ENCODE measurements at regions not wholly inside any gene's neighbourhood (a gene's known extent, or its start where the extent isn't known, plus 50 kb on each side); places are given as distances from the start of the nearest gene placed in this dataset.

GRCh38 chr11:127066401-127067090, 66.0 kb upstream of the KIRREL3 start:
- Histone ChIP-seq H3K27me3 (ENCODE audit: control insufficient read depth in 3 of 3, insufficient read depth in 3 of 3, low read length in 3 of 3) (peaks cover 0 to 12% (median 0%) of the 10 kb centered on the region in 3 donors), H3K4me3 (ENCODE audit: low read length in 3 of 3) (no peak overlapping the region), H3K9ac (ENCODE audit: low read depth in 1 of 3, low read length in 3 of 3) (no peak overlapping the region), H3K27ac (ENCODE audit: low read depth, low read length) (no peak overlapping the region), H3K36me3 (ENCODE audit: control insufficient read depth in 3 of 3, insufficient read depth in 3 of 3, low read length in 3 of 3) (no peaks in the 10 kb centered on the region), H3K9me3 (ENCODE audit: control insufficient read depth in 3 of 3, low read length in 3 of 3) (no peaks in the 10 kb centered on the region), H3K4me1 (ENCODE audit: control insufficient read depth in 3 of 3, insufficient read depth in 3 of 3, low read length in 3 of 3) (no peaks in the 10 kb centered on the region)

DNA sequence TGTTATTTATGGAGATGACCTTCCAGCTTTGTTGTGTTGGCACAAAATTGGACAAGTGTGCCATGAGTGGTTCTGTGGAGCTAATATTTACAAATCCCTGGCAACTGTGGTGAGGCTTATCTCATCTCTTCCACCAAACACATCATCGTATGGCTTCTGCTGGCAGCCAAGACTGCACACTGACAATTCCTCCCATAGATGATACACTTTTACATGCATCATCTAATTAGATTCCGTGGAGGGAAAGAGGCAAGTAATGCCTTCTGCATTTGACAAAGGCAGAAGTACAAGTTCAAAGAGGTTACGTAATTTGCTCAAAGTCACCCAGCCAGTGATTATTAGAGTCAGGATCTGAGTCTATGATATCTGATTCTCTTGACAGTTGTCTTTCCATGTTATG, 62.7 kb upstream of the KIRREL3 start:
- Histone ChIP-seq H3K4me1 (ENCODE audit: control insufficient read depth in 3 of 3, insufficient read depth in 3 of 3, low read length in 3 of 3) (no peaks in the 10 kb centered on the region), H3K36me3 (ENCODE audit: control insufficient read depth in 3 of 3, insufficient read depth in 3 of 3, low read length in 3 of 3) (no peaks in the 10 kb centered on the region), H3K27me3 (ENCODE audit: control insufficient read depth in 3 of 3, insufficient read depth in 3 of 3, low read length in 3 of 3) (peaks cover 0 to 22% (median 0%) of the 10 kb centered on the region in 3 donors), H3K27ac (ENCODE audit: low read depth, low read length) (no peak overlapping the region), H3K9ac (ENCODE audit: low read depth in 1 of 3, low read length in 3 of 3) (no peak overlapping the region), H3K4me3 (ENCODE audit: low read length in 3 of 3) (no peak overlapping the region), H3K9me3 (ENCODE audit: control insufficient read depth in 3 of 3, low read length in 3 of 3) (no peaks in the 10 kb centered on the region)

GRCh38 chr11:127061947-127062346, 61.4 kb upstream of the KIRREL3 start:
- peaks cover 0 to 18% (median 0%) of the 10 kb centered on the region in 3 donors for H3K27me3 ChIP-seq (ENCODE audit: control insufficient read depth in 3 of 3, insufficient read depth in 3 of 3, low read length in 3 of 3)
- H3K27ac ChIP-seq (ENCODE audit: low read depth, low read length): no peak overlapping the region
- H3K4me1 ChIP-seq (ENCODE audit: control insufficient read depth in 3 of 3, insufficient read depth in 3 of 3, low read length in 3 of 3): no peaks in the 10 kb centered on the region
- no peaks in the 10 kb centered on the region for H3K36me3 ChIP-seq (ENCODE audit: control insufficient read depth in 3 of 3, insufficient read depth in 3 of 3, low read length in 3 of 3)
- H3K9me3 ChIP-seq (ENCODE audit: control insufficient read depth in 3 of 3, low read length in 3 of 3): no peaks in the 10 kb centered on the region
- H3K9ac ChIP-seq (ENCODE audit: low read depth in 1 of 3, low read length in 3 of 3): no peak overlapping the region
- no peak overlapping the region for H3K4me3 ChIP-seq (ENCODE audit: low read length in 3 of 3)

DNA sequence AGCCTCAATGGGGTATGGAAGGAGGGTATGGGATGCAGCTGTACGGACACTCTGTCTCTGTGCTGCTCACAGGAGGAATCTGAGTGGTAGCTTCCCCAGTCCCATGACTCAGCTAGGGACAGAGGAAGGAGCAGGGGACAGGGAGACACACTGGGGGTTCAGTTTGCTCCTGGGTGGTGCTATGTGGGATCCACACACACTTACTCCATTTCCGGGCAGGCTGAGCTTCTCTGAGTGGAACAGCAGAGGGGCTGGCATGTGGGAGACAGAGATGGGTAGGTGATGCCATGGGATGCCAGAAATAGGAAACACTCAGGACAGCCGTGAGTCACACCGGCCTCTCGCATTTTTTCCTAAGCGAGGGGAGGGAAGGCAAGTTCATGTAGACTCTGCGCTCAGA, 59.2 kb upstream of the KIRREL3 start:
- no peak overlapping the region for H3K9ac ChIP-seq (ENCODE audit: low read depth in 1 of 3, low read length in 3 of 3)
- H3K27me3 ChIP-seq (ENCODE audit: control insufficient read depth in 3 of 3, insufficient read depth in 3 of 3, low read length in 3 of 3): peaks cover 0 to 16% (median 0%) of the 10 kb centered on the region in 3 donors
- no peak overlapping the region for H3K4me3 ChIP-seq (ENCODE audit: low read length in 3 of 3)
- no peaks in the 10 kb centered on the region for H3K9me3 ChIP-seq (ENCODE audit: control insufficient read depth in 3 of 3, low read length in 3 of 3)
- H3K27ac ChIP-seq (ENCODE audit: low read depth, low read length): no peak overlapping the region
- no peaks in the 10 kb centered on the region for H3K36me3 ChIP-seq (ENCODE audit: control insufficient read depth in 3 of 3, insufficient read depth in 3 of 3, low read length in 3 of 3)
- H3K4me1 ChIP-seq (ENCODE audit: control insufficient read depth in 3 of 3, insufficient read depth in 3 of 3, low read length in 3 of 3): no peaks in the 10 kb centered on the region

- Histone ChIP-seq H3K27ac (ENCODE audit: low read depth, low read length) (no peak overlapping the region), H3K36me3 (ENCODE audit: control insufficient read depth in 3 of 3, insufficient read depth in 3 of 3, low read length in 3 of 3) (no peaks in the 10 kb centered on the region), H3K9me3 (ENCODE audit: control insufficient read depth in 3 of 3, low read length in 3 of 3) (no peaks in the 10 kb centered on the region), H3K27me3 (ENCODE audit: control insufficient read depth in 3 of 3, insufficient read depth in 3 of 3, low read length in 3 of 3) (peaks cover 0 to 16% (median 0%) of the 10 kb centered on the region in 3 donors), H3K4me3 (ENCODE audit: low read length in 3 of 3) (no peak overlapping the region), H3K9ac (ENCODE audit: low read depth in 1 of 3, low read length in 3 of 3) (no peak overlapping the region), H3K4me1 (ENCODE audit: control insufficient read depth in 3 of 3, insufficient read depth in 3 of 3, low read length in 3 of 3) (no peaks in the 10 kb centered on the region)
Measured at GRCh38 chr11:127059286-127059685, 58.7 kb upstream of the KIRREL3 start.

DNA sequence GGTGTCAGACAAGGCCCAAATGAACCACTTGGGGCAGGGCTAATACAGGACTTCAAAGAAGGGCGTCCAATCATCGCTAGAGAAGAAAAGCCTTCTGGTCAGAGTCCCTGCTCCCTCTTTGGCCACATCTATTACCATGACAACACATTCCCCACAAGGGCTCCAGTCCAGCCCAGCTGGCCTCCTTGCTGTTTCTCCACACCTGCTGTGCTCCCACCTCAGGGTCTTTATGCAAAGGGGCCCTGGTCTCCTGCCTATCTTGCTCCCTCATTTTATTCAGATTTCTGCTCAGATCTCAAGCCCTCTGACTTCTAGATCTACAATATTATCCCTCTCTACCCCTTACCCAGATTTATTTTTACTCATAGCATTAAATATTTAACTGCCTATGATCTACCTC, 58.0 kb upstream of the KIRREL3 start:
- H3K4me1 ChIP-seq (ENCODE audit: control insufficient read depth in 3 of 3, insufficient read depth in 3 of 3, low read length in 3 of 3): no peaks in the 10 kb centered on the region
- H3K36me3 ChIP-seq (ENCODE audit: control insufficient read depth in 3 of 3, insufficient read depth in 3 of 3, low read length in 3 of 3): no peaks in the 10 kb centered on the region
- H3K4me3 ChIP-seq (ENCODE audit: low read length in 3 of 3): no peak overlapping the region
- no peak overlapping the region for H3K9ac ChIP-seq (ENCODE audit: low read depth in 1 of 3, low read length in 3 of 3)
- peaks cover 0 to 17% (median 0%) of the 10 kb centered on the region in 3 donors for H3K27me3 ChIP-seq (ENCODE audit: control insufficient read depth in 3 of 3, insufficient read depth in 3 of 3, low read length in 3 of 3)
- H3K9me3 ChIP-seq (ENCODE audit: control insufficient read depth in 3 of 3, low read length in 3 of 3): no peaks in the 10 kb centered on the region
- H3K27ac ChIP-seq (ENCODE audit: low read depth, low read length): no peak overlapping the region

DNA sequence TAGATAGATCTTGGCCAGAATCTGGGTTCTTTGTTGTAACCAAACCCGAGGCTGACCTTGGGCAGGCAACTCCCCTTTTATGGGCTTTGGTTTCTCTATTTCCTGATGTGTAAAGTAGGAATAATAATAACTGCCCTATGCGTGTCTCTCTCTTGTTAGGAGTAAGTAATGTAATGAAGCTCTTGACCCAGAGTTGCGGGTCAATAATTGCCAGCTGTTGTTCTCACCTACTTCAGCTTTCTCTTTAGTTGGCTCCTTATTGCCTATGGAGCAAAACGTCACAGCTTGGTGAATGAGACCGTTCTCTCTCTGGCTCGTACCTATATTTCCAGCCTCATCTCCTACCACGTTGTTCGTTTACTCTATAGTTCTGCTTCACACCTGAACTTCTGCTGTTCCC, 56.6 kb upstream of the KIRREL3 start:
- no peaks in the 10 kb centered on the region for H3K36me3 ChIP-seq (ENCODE audit: control insufficient read depth in 3 of 3, insufficient read depth in 3 of 3, low read length in 3 of 3)
- peaks cover 0 to 16% (median 0%) of the 10 kb centered on the region in 3 donors for H3K27me3 ChIP-seq (ENCODE audit: control insufficient read depth in 3 of 3, insufficient read depth in 3 of 3, low read length in 3 of 3)
- no peak overlapping the region for H3K27ac ChIP-seq (ENCODE audit: low read depth, low read length)
- no peaks in the 10 kb centered on the region for H3K9me3 ChIP-seq (ENCODE audit: control insufficient read depth in 3 of 3, low read length in 3 of 3)
- no peak overlapping the region for H3K9ac ChIP-seq (ENCODE audit: low read depth in 1 of 3, low read length in 3 of 3)
- H3K4me3 ChIP-seq (ENCODE audit: low read length in 3 of 3): no peak overlapping the region
- no peaks in the 10 kb centered on the region for H3K4me1 ChIP-seq (ENCODE audit: control insufficient read depth in 3 of 3, insufficient read depth in 3 of 3, low read length in 3 of 3)

GRCh38 chr11:127056338-127056971, 55.9 kb upstream of the KIRREL3 start:
- Histone ChIP-seq H3K4me3 (ENCODE audit: low read length in 3 of 3) (no peak overlapping the region), H3K36me3 (ENCODE audit: control insufficient read depth in 3 of 3, insufficient read depth in 3 of 3, low read length in 3 of 3) (no peaks in the 10 kb centered on the region), H3K27ac (ENCODE audit: low read depth, low read length) (no peak overlapping the region), H3K9me3 (ENCODE audit: control insufficient read depth in 3 of 3, low read length in 3 of 3) (no peaks in the 10 kb centered on the region), H3K9ac (ENCODE audit: low read depth in 1 of 3, low read length in 3 of 3) (no peak overlapping the region), H3K4me1 (ENCODE audit: control insufficient read depth in 3 of 3, insufficient read depth in 3 of 3, low read length in 3 of 3) (no peaks in the 10 kb centered on the region), H3K27me3 (ENCODE audit: control insufficient read depth in 3 of 3, insufficient read depth in 3 of 3, low read length in 3 of 3) (peaks cover 0 to 11% (median 0%) of the 10 kb centered on the region in 3 donors)

DNA sequence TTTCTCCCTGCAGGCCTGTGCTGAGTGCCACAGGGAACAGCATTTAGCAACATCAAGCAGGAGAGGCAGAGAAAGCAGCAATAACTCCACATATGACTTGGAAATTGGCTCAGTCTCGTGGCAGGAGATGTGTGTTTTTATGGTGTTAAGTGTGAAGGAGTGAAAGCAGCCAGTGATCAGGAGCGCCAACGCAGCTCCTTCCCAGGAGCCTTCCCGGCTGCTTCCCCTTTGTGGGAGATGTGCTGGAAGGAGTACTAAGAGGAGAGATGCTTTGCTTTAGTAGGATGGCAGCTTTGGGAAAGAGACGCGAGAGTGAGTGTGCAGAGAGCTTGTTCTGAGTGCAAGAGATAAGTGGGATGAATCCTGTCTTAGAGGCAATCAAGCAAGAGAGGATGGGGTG, 54.7 kb upstream of the KIRREL3 start:
- no peak overlapping the region for H3K4me3 ChIP-seq (ENCODE audit: low read length in 3 of 3)
- no peak overlapping the region for H3K9ac ChIP-seq (ENCODE audit: low read depth in 1 of 3, low read length in 3 of 3)
- H3K36me3 ChIP-seq (ENCODE audit: control insufficient read depth in 3 of 3, insufficient read depth in 3 of 3, low read length in 3 of 3): no peaks in the 10 kb centered on the region
- H3K27ac ChIP-seq (ENCODE audit: low read depth, low read length): no peak overlapping the region
- H3K27me3 ChIP-seq (ENCODE audit: control insufficient read depth in 3 of 3, insufficient read depth in 3 of 3, low read length in 3 of 3): peaks cover 0 to 6% (median 0%) of the 10 kb centered on the region in 3 donors
- no peaks in the 10 kb centered on the region for H3K9me3 ChIP-seq (ENCODE audit: control insufficient read depth in 3 of 3, low read length in 3 of 3)
- H3K4me1 ChIP-seq (ENCODE audit: control insufficient read depth in 3 of 3, insufficient read depth in 3 of 3, low read length in 3 of 3): no peaks in the 10 kb centered on the region

GRCh38 chr11:127054153-127054552, 53.6 kb upstream of the KIRREL3 start:
- H3K36me3 ChIP-seq (ENCODE audit: control insufficient read depth in 3 of 3, insufficient read depth in 3 of 3, low read length in 3 of 3): no peaks in the 10 kb centered on the region
- no peaks in the 10 kb centered on the region for H3K9me3 ChIP-seq (ENCODE audit: control insufficient read depth in 3 of 3, low read length in 3 of 3)
- no peak overlapping the region for H3K9ac ChIP-seq (ENCODE audit: low read depth in 1 of 3, low read length in 3 of 3)
- H3K27me3 ChIP-seq (ENCODE audit: control insufficient read depth in 3 of 3, insufficient read depth in 3 of 3, low read length in 3 of 3): peaks cover 0 to 2% (median 0%) of the 10 kb centered on the region in 3 donors
- no peak overlapping the region for H3K27ac ChIP-seq (ENCODE audit: low read depth, low read length)
- H3K4me1 ChIP-seq (ENCODE audit: control insufficient read depth in 3 of 3, insufficient read depth in 3 of 3, low read length in 3 of 3): no peaks in the 10 kb centered on the region
- no peak overlapping the region for H3K4me3 ChIP-seq (ENCODE audit: low read length in 3 of 3)
